ENCODE measurements at regions not wholly inside any gene's neighbourhood (a gene's known extent, or its start where the extent isn't known, plus 50 kb on each side); places are given as distances from the start of the nearest gene placed in this dataset.

GRCh38 chr2:185222311-185222710 is 516.3 kb upstream of the FSIP2 start:
- no peak overlapping the region for H3K9ac ChIP-seq (replicated peaks; ENCODE audit: extremely low read depth, insufficient read depth, low read length)
- BruUV-seq (replicated peaks): no TSS peak
- dilution Hi-C loops (cut with MboI; ENCODE audit: extremely low pct_ligation_motif_present, low sequenced_read_pairs): no loop called here
- H4K20me1 ChIP-seq (replicated peaks; ENCODE audit: control insufficient read depth, extremely low read depth, insufficient read depth, low read length): no peaks in the 10 kb centered on the region
- no peak for TF ChIP-seq POLR2A (IDR thresholded peaks at IDR 0.05; ENCODE audit: low read depth, low read length)
- no peak for TF ChIP-seq POLR2AphosphoS5 (IDR thresholded peaks at IDR 0.05; ENCODE audit: insufficient read depth, low read depth, low read length)
- TF ChIP-seq JUN (IDR thresholded peaks at IDR 0.05; ENCODE audit: borderline replicate concordance, insufficient read depth, insufficient read length, low read depth): no peak
- TF ChIP-seq MYC (IDR thresholded peaks at IDR 0.05; ENCODE audit: low read depth, low read length): no peak
- TF ChIP-seq FOS (IDR thresholded peaks at IDR 0.05; ENCODE audit: borderline replicate concordance, insufficient read depth, low read length): no peak
- no peak for TF ChIP-seq MAX (IDR thresholded peaks at IDR 0.05; ENCODE audit: insufficient read depth, insufficient read length)
- no peak for TF ChIP-seq CTCF (IDR thresholded peaks at IDR 0.05; ENCODE audit: extremely low read depth in 1 of 2, insufficient read depth in 1 of 2, low read depth in 1 of 2, low read length in 2 of 2)
- no peak for TF ChIP-seq EZH2 (IDR thresholded peaks at IDR 0.05; ENCODE audit: borderline replicate concordance, low read depth, low read length, severe bottlenecking)
- TF ChIP-seq GATA2 (IDR thresholded peaks at IDR 0.05; ENCODE audit: insufficient read depth, insufficient read length, low read depth, low read length): no peak
- no peak for DNase-seq (ENCODE audit: low read depth, low spot score)
- H3K27ac ChIP-seq (ENCODE audit: insufficient read depth, low read depth, low read length): no peak overlapping the region
- no peaks in the 10 kb centered on the region for H3K4me1 ChIP-seq (ENCODE audit: control insufficient read depth, extremely low read depth, insufficient read depth, low read length)
- H3K79me2 ChIP-seq (ENCODE audit: control insufficient read depth, insufficient read depth, low read length): no peaks in the 10 kb centered on the region
- POLR2A ChIA-PET: no interaction called here
- no peak overlapping the region for H3K4me2 ChIP-seq (ENCODE audit: insufficient read depth, low read length)
- H3K36me3 ChIP-seq (ENCODE audit: control insufficient read depth in 2 of 2, extremely low read depth in 1 of 2, insufficient read depth in 2 of 2, low read length in 2 of 2): no peaks in the 10 kb centered on the region
- FAIRE-seq: no peak
- CTCF ChIA-PET: no interaction called here
- no peak overlapping the region for H3K4me3 ChIP-seq (replicated peaks in 1 of 3; ENCODE audit: insufficient read depth in 1 of 3, low read depth in 1 of 3, low read length in 3 of 3)
- no peaks in the 10 kb centered on the region for H3K9me3 ChIP-seq (replicated peaks; ENCODE audit: control insufficient read depth, insufficient read depth, low read length)
- intact Hi-C loops (cut with micrococcal nuclease): no loop called here
- no peaks in the 10 kb centered on the region for H3K9me1 ChIP-seq (replicated peaks; ENCODE audit: control insufficient read depth, extremely low read depth, insufficient read depth, low read length)
- no peak overlapping the region for H2AFZ ChIP-seq (ENCODE audit: low read depth, low read length)
- H3K27me3 ChIP-seq (ENCODE audit: control insufficient read depth in 2 of 2, insufficient read depth in 2 of 2, low read length in 2 of 2): no peaks in the 10 kb centered on the region

Data from endothelial cell of umbilical vein (primary cell).